ENCODE measurements at regions not wholly inside any gene's neighbourhood (a gene's known extent, or its start where the extent isn't known, plus 50 kb on each side); places are given as distances from the start of the nearest gene placed in this dataset.

GRCh38 chr13:59501004-59501403 is 662.7 kb downstream of the DIAPH3 start:
- Mint-ChIP-seq H3K9me3 (ENCODE audit: unreplicated experiment) (no peaks in the 10 kb centered on the region), H3K4me1 (ENCODE audit: unreplicated experiment) (peaks cover 19% of the 10 kb centered on the region), H3K36me3 (ENCODE audit: low read depth, unreplicated experiment) (no peaks in the 10 kb centered on the region), H3K27me3 (ENCODE audit: unreplicated experiment) (peaks cover 3% of the 10 kb centered on the region), H3K27ac (ENCODE audit: unreplicated experiment) (no peak overlapping the region), H3K4me3 (ENCODE audit: unreplicated experiment) (no peak overlapping the region)
- no peak for DNase-seq (ENCODE audit: low spot score)
- no peak for TF ChIP-seq CTCF (IDR thresholded peaks at IDR 0.05; ENCODE audit: unreplicated experiment)

GRCh38 chr13:59504407-59504806 is 659.3 kb downstream of the DIAPH3 start:
- DNase-seq (ENCODE audit: low spot score): no peak
- no peak overlapping the region for H3K4me3 Mint-ChIP-seq (ENCODE audit: unreplicated experiment)
- H3K27ac Mint-ChIP-seq (ENCODE audit: unreplicated experiment): no peak overlapping the region
- TF ChIP-seq CTCF (IDR thresholded peaks at IDR 0.05; ENCODE audit: unreplicated experiment): no peak
- no peaks in the 10 kb centered on the region for H3K9me3 Mint-ChIP-seq (ENCODE audit: unreplicated experiment)
- peaks cover 7% of the 10 kb centered on the region for H3K4me1 Mint-ChIP-seq (ENCODE audit: unreplicated experiment)
- H3K36me3 Mint-ChIP-seq (ENCODE audit: low read depth, unreplicated experiment): no peaks in the 10 kb centered on the region
- peaks cover 3% of the 10 kb centered on the region for H3K27me3 Mint-ChIP-seq (ENCODE audit: unreplicated experiment)

- H3K4me3 Mint-ChIP-seq (ENCODE audit: unreplicated experiment): no peak overlapping the region
- no peak for DNase-seq (ENCODE audit: low spot score)
- H3K27me3 Mint-ChIP-seq (ENCODE audit: unreplicated experiment): no peaks in the 10 kb centered on the region
- no peak overlapping the region for H3K27ac Mint-ChIP-seq (ENCODE audit: unreplicated experiment)
- TF ChIP-seq CTCF (IDR thresholded peaks at IDR 0.05; ENCODE audit: unreplicated experiment): no peak
- H3K4me1 Mint-ChIP-seq (ENCODE audit: unreplicated experiment): no peaks in the 10 kb centered on the region
- H3K36me3 Mint-ChIP-seq (ENCODE audit: low read depth, unreplicated experiment): no peaks in the 10 kb centered on the region
- H3K9me3 Mint-ChIP-seq (ENCODE audit: unreplicated experiment): no peaks in the 10 kb centered on the region
Observed at GRCh38 chr13:59510386-59510785, 653.3 kb downstream of the DIAPH3 start.

GRCh38 chr13:59513686-59514085 is 650.0 kb downstream of the DIAPH3 start:
- Mint-ChIP-seq H3K27ac (ENCODE audit: unreplicated experiment) (no peak overlapping the region), H3K4me1 (ENCODE audit: unreplicated experiment) (peaks cover 5% of the 10 kb centered on the region), H3K36me3 (ENCODE audit: low read depth, unreplicated experiment) (no peaks in the 10 kb centered on the region), H3K27me3 (ENCODE audit: unreplicated experiment) (peaks cover 2% of the 10 kb centered on the region), H3K9me3 (ENCODE audit: unreplicated experiment) (no peaks in the 10 kb centered on the region), H3K4me3 (ENCODE audit: unreplicated experiment) (no peak overlapping the region)
- no peak for TF ChIP-seq CTCF (IDR thresholded peaks at IDR 0.05; ENCODE audit: unreplicated experiment)
- DNase-seq (ENCODE audit: low spot score): no peak

- DNase-seq (ENCODE audit: low spot score): no peak
- TF ChIP-seq CTCF (IDR thresholded peaks at IDR 0.05; ENCODE audit: unreplicated experiment): no peak
- Mint-ChIP-seq H3K9me3 (ENCODE audit: unreplicated experiment) (no peaks in the 10 kb centered on the region), H3K4me3 (ENCODE audit: unreplicated experiment) (no peak overlapping the region), H3K4me1 (ENCODE audit: unreplicated experiment) (peaks cover 5% of the 10 kb centered on the region), H3K27me3 (ENCODE audit: unreplicated experiment) (peaks cover 2% of the 10 kb centered on the region), H3K36me3 (ENCODE audit: low read depth, unreplicated experiment) (no peaks in the 10 kb centered on the region), H3K27ac (ENCODE audit: unreplicated experiment) (no peak overlapping the region)
Observed at GRCh38 chr13:59514316-59514715, 649.4 kb downstream of the DIAPH3 start.

All from endothelial cell (in vitro differentiated cells).